Hepatocyte (in vitro differentiated cells): ENCODE measurements at regions not wholly inside any gene's neighbourhood (a gene's known extent, or its start where the extent isn't known, plus 50 kb on each side); places are given as distances from the start of the nearest gene placed in this dataset.

ENCODE experiments used
- DNase-seq: peaks from one replicate; pipeline ENCODE4 v3.0.0-alpha.2; 2016; ENCODE audit warnings: low spot score
- H2AFZ ChIP-seq: fragments of 200-600 bp; sonication (generic); 2 replicates; pipeline ENCODE4 v1.6.0; 2016; ENCODE audit warnings: antibody characterized with exemption, mild to moderate bottlenecking
- H3K27ac ChIP-seq: fragments of 200-600 bp; sonication (generic); 2 replicates; pipeline ENCODE4 v1.5.1; 2016; ENCODE audit warnings: mild to moderate bottlenecking
- H3K27me3 ChIP-seq: fragments of 200-600 bp; sonication (generic); 2 replicates; pipeline ENCODE4 v1.6.1; 2016
- H3K36me3 ChIP-seq: fragments of 200-600 bp; sonication (generic); replicated peaks from 2 replicates; pipeline ENCODE4 v1.5.1; 2016; ENCODE audit warnings: low read depth; ENCODE audit not compliant: insufficient read depth
- H3K4me1 ChIP-seq: fragments of 200-600 bp; sonication (generic); 2 replicates; pipeline ENCODE4 v1.5.1; 2016; ENCODE audit warnings: mild to moderate bottlenecking, moderate library complexity; ENCODE audit not compliant: insufficient read depth
- H3K4me2 ChIP-seq: fragments of 200-600 bp; sonication (generic); 2 replicates; pipeline ENCODE4 v1.6.0; 2016
- H3K4me3 ChIP-seq: fragments of 200-600 bp; sonication (generic); 2 replicates; pipeline ENCODE4 v1.5.1; 2016; ENCODE audit warnings: mild to moderate bottlenecking
- H3K79me2 ChIP-seq: fragments of 200-600 bp; sonication (generic); 2 replicates; pipeline ENCODE4 v1.6.0; 2017; ENCODE audit warnings: mild to moderate bottlenecking
- H3K9me2 ChIP-seq: fragments of 200-600 bp; sonication (generic); replicated peaks from 2 replicates; pipeline ENCODE4 v1.6.0; 2017; ENCODE audit warnings: mild to moderate bottlenecking; ENCODE audit not compliant: insufficient read depth
- H3K9me3 ChIP-seq: fragments of 200-600 bp; sonication (generic); 2 replicates; pipeline ENCODE4 v1.5.1; 2016; ENCODE audit warnings: low read depth, mild to moderate bottlenecking
- H4K20me1 ChIP-seq: fragments of 200-600 bp; sonication (generic); 2 replicates; pipeline ENCODE4 v1.6.0; 2016; ENCODE audit warnings: mild to moderate bottlenecking; ENCODE audit not compliant: insufficient read depth, poor library complexity, severe bottlenecking
- CTCF ChIP-seq: fragments of 200-600 bp; sonication (generic); IDR thresholded peaks from 2 replicates; pipeline ENCODE4 v1.5.1; 2016; ENCODE audit warnings: antibody characterized with exemption, mild to moderate bottlenecking; ENCODE audit not compliant: poor library complexity
- EZH2 ChIP-seq: fragments of 200-600 bp; sonication (generic); IDR thresholded peaks from 2 replicates; pipeline ENCODE4 v1.6.1; 2016; ENCODE audit warnings: antibody characterized with exemption, mild to moderate bottlenecking, borderline replicate concordance
- EZH2phosphoT487 ChIP-seq: fragments of 200-600 bp; sonication (generic); IDR thresholded peaks from one replicate; pipeline ENCODE4 v1.6.1; 2018; ENCODE audit warnings: antibody characterized with exemption, mild to moderate bottlenecking, low read depth, moderate library complexity; ENCODE audit not compliant: unreplicated experiment, severe bottlenecking
- WGBS: methylation state at CpG from one replicate; pipeline ENCODE4 v1.1.6; 2016; ENCODE audit warnings: low lambda C conversion rate; ENCODE audit errors: missing lambda C conversion rate; 5-methylcytosine and 5-hydroxymethylcytosine counted together

GRCh38 chr21:35280231-35280630 is 231.1 kb upstream of the RUNX1 start:
- Histone ChIP-seq H3K27ac (no peak overlapping the region), H3K4me2 (no peak overlapping the region), H3K36me3 (no peaks in the 10 kb centered on the region), H3K9me2 (no peaks in the 10 kb centered on the region), H3K9me3 (no peaks in the 10 kb centered on the region), H2AFZ (no peak overlapping the region), H3K4me3 (no peak overlapping the region), H3K79me2 (no peaks in the 10 kb centered on the region), H4K20me1 (no peaks in the 10 kb centered on the region), H3K27me3 (no peaks in the 10 kb centered on the region), H3K4me1 (peaks cover 4% of the 10 kb centered on the region)
- DNase-seq, result no peak
- TF ChIP-seq CTCF (no peak), EZH2 (no peak), EZH2phosphoT487 (no peak)

GRCh38 chr21:35275776-35276175 is 226.7 kb upstream of the RUNX1 start:
- no peaks in the 10 kb centered on the region for H4K20me1 ChIP-seq
- H3K79me2 ChIP-seq, result no peaks in the 10 kb centered on the region
- no peaks in the 10 kb centered on the region for H3K9me3 ChIP-seq
- H3K4me1 ChIP-seq, result peaks cover 4% of the 10 kb centered on the region
- 54% methylated on average over 3 of the region's 3 CpGs for WGBS
- H2AFZ ChIP-seq, result no peak overlapping the region
- no peaks in the 10 kb centered on the region for H3K36me3 ChIP-seq
- no peaks in the 10 kb centered on the region for H3K9me2 ChIP-seq
- DNase-seq, result no peak
- no peak overlapping the region for H3K27ac ChIP-seq
- no peaks in the 10 kb centered on the region for H3K27me3 ChIP-seq
- H3K4me2 ChIP-seq, result no peak overlapping the region
- no peak for TF ChIP-seq EZH2
- no peak for TF ChIP-seq CTCF
- no peak for TF ChIP-seq EZH2phosphoT487
- no peak overlapping the region for H3K4me3 ChIP-seq

GRCh38 chr21:35274923-35275322 is 225.8 kb upstream of the RUNX1 start:
- no peak overlapping the region for H2AFZ ChIP-seq

More at GRCh38 chr21:35274923-35275322, 225.8 kb upstream of the RUNX1 start:
- Histone ChIP-seq H3K4me2 (no peak overlapping the region), H3K27ac (no peak overlapping the region), H3K4me1 (peaks cover 4% of the 10 kb centered on the region), H3K4me3 (no peak overlapping the region), H3K9me2 (no peaks in the 10 kb centered on the region), H3K9me3 (no peaks in the 10 kb centered on the region), H3K27me3 (no peaks in the 10 kb centered on the region), H3K79me2 (no peaks in the 10 kb centered on the region), H3K36me3 (no peaks in the 10 kb centered on the region), H4K20me1 (no peaks in the 10 kb centered on the region)
- 74% methylated on average over 7 of the region's 7 CpGs for WGBS
- TF ChIP-seq EZH2phosphoT487, result no peak
- TF ChIP-seq EZH2, result no peak
- TF ChIP-seq CTCF, result no peak
- DNase-seq, result no peak
